ENCODE measurements at regions not wholly inside any gene's neighbourhood (a gene's known extent, or its start where the extent isn't known, plus 50 kb on each side); places are given as distances from the start of the nearest gene placed in this dataset.

- Histone ChIP-seq H3K4me3 (no peak overlapping the region), H4K20me1 (no peaks in the 10 kb centered on the region), H3K4me1 (0 out of 20 replicates have a peak, but pooled peaks cover 0 to 4% (median 0%) of the 10 kb centered on the region in 10 experiments), H3K9ac (no peak overlapping the region), H3K36me3 (no peaks in the 10 kb centered on the region), H3K4me2 (no peak overlapping the region), H3K27me3 (no peaks in the 10 kb centered on the region), H3K9me3 (replicated peaks in 1 of 11) (no peaks in the 10 kb centered on the region), H3K27ac (no peak overlapping the region)
- TF ChIP-seq Cebpa-rat (IDR thresholded peaks at IDR 0.05) = no peak
These were observed 414.4 kb downstream of the MTX2 start for GRCh38 chr2:176683618-176684111.

DNA sequence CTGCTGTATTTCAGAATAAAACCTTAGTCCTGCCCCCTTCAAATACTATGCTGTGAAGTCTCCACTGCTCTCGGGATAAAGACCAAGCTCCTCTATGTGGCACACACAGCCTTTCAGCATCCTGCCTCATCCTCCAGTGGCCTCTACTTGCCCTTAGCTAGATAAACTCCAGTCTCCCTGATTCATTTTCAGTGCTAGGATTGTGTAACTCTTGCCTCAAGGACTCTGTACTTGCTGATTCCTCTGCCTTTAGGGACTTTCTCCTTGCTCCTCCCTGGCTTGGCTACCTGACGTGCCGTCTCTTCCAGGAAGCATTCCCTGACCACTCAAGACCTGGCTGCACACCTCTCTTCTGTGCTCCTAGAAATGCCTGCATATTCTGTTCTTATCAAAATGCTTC lies 416.7 kb downstream of the MTX2 start:
- Histone ChIP-seq H3K27me3 (no peaks in the 10 kb centered on the region), H3K27ac (no peak overlapping the region), H3K4me2 (no peak overlapping the region)

GRCh38 chr2:176686328-176686727 lies 417.1 kb downstream of the MTX2 start:
- Histone ChIP-seq H4K20me1 (no peaks in the 10 kb centered on the region), H3K36me3 (no peaks in the 10 kb centered on the region), H3K27me3 (no peaks in the 10 kb centered on the region), H3K27ac (no peak overlapping the region), H3K4me3 (no peak overlapping the region), H3K4me1 (0 out of 20 replicates have a peak, but pooled peaks cover 0 to 4% (median 0%) of the 10 kb centered on the region in 10 experiments), H3K9me3 (replicated peaks in 1 of 11) (no peaks in the 10 kb centered on the region), H3K4me2 (no peak overlapping the region), H3K9ac (no peak overlapping the region)
- TF ChIP-seq Cebpa-rat (IDR thresholded peaks at IDR 0.05) = no peak

More for the DNA sequence above, 416.7 kb downstream of the MTX2 start:
- H3K4me3 ChIP-seq = no peak overlapping the region
- H3K9ac ChIP-seq = no peak overlapping the region
- no peaks in the 10 kb centered on the region for H4K20me1 ChIP-seq
- H3K4me1 ChIP-seq = 0 out of 20 replicates have a peak, but pooled peaks cover 0 to 4% (median 0%) of the 10 kb centered on the region in 10 experiments
- TF ChIP-seq Cebpa-rat (IDR thresholded peaks at IDR 0.05) = no peak
- no peaks in the 10 kb centered on the region for H3K9me3 ChIP-seq (replicated peaks in 1 of 11)
- no peaks in the 10 kb centered on the region for H3K36me3 ChIP-seq

DNA sequence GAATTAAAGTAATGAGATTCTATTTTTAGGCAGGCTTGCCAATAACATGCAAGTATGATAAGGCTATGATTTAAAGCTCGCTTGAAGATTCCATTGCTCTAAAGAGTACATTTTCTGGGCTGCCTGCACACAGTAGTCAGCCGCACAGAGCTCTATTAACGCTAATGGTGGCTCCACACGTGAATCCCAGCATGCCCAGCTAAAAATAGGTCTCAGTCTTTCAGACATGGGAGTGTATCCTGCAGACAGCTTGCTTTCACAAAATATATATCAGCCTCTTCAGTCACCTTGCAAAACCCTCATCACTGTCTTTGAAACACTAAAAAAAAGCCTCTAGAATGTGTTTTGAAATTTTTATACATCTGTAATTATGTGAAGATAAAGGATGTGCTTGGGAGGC lies 418.1 kb downstream of the MTX2 start:
- H3K36me3 ChIP-seq = no peaks in the 10 kb centered on the region
- H3K9me3 ChIP-seq (replicated peaks in 1 of 11) = no peaks in the 10 kb centered on the region
- H3K4me1 ChIP-seq = 0 out of 20 replicates have a peak, but pooled peaks cover 0 to 2% (median 0%) of the 10 kb centered on the region in 10 experiments
- no peak overlapping the region for H3K27ac ChIP-seq
- H3K4me3 ChIP-seq = no peak overlapping the region
- H3K27me3 ChIP-seq = no peaks in the 10 kb centered on the region
- no peaks in the 10 kb centered on the region for H4K20me1 ChIP-seq
- TF ChIP-seq Cebpa-rat (IDR thresholded peaks at IDR 0.05) = no peak
- no peak overlapping the region for H3K9ac ChIP-seq
- H3K4me2 ChIP-seq = no peak overlapping the region

- Histone ChIP-seq H3K9ac (no peak overlapping the region), H3K4me2 (no peak overlapping the region), H3K4me1 (no peaks in the 10 kb centered on the region), H4K20me1 (no peaks in the 10 kb centered on the region), H3K36me3 (no peaks in the 10 kb centered on the region), H3K27me3 (no peaks in the 10 kb centered on the region), H3K4me3 (no peak overlapping the region), H3K27ac (no peak overlapping the region), H3K9me3 (replicated peaks in 1 of 11) (no peaks in the 10 kb centered on the region)
- no peak for TF ChIP-seq Cebpa-rat (IDR thresholded peaks at IDR 0.05)
These were observed 418.7 kb downstream of the MTX2 start for GRCh38 chr2:176687944-176688343.

DNA sequence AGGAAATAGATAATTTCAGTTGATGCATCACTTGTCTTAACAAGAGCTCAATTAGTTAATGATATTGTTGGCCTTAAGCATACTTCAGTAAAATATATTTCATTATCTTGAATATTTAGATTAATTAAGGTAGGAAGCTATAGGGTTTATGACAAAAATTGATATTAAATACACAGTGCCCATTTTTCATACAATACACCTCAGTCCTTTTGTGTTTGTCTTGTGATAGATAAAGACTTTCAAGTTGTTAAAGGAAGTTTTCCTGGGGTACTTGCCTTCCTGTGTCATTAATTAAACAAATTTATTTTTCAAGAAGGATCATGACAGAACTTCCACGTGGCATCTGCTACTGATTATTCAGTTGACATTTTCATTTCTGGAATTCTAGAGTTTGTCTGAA lies 420.5 kb downstream of the MTX2 start:
- Histone ChIP-seq H3K4me3 (no peak overlapping the region), H3K36me3 (no peaks in the 10 kb centered on the region), H4K20me1 (no peaks in the 10 kb centered on the region), H3K27me3 (no peaks in the 10 kb centered on the region), H3K9ac (no peak overlapping the region), H3K27ac (no peak overlapping the region), H3K4me2 (no peak overlapping the region), H3K4me1 (no peaks in the 10 kb centered on the region), H3K9me3 (replicated peaks in 1 of 11) (no peaks in the 10 kb centered on the region)
- no peak for TF ChIP-seq Cebpa-rat (IDR thresholded peaks at IDR 0.05)

- Histone ChIP-seq H3K9ac (no peak overlapping the region), H3K4me1 (no peaks in the 10 kb centered on the region), H3K27me3 (no peaks in the 10 kb centered on the region), H3K4me2 (no peak overlapping the region), H3K4me3 (no peak overlapping the region), H4K20me1 (no peaks in the 10 kb centered on the region), H3K36me3 (no peaks in the 10 kb centered on the region), H3K9me3 (replicated peaks in 1 of 11) (no peaks in the 10 kb centered on the region), H3K27ac (no peak overlapping the region)
- TF ChIP-seq Cebpa-rat (IDR thresholded peaks at IDR 0.05) = no peak
These were observed 422.2 kb downstream of the MTX2 start for GRCh38 chr2:176691471-176691870.

- Histone ChIP-seq H3K27ac (no peak overlapping the region), H3K9ac (no peak overlapping the region), H3K4me2 (no peak overlapping the region), H3K36me3 (no peaks in the 10 kb centered on the region), H3K27me3 (no peaks in the 10 kb centered on the region), H3K4me3 (no peak overlapping the region), H3K9me3 (replicated peaks in 1 of 11) (no peaks in the 10 kb centered on the region), H3K4me1 (no peaks in the 10 kb centered on the region), H4K20me1 (no peaks in the 10 kb centered on the region)
- TF ChIP-seq Cebpa-rat (IDR thresholded peaks at IDR 0.05) = no peak
These were observed 423.3 kb downstream of the MTX2 start for GRCh38 chr2:176692533-176692932.

GRCh38 chr2:176699098-176699497 lies 429.9 kb downstream of the MTX2 start:
- no peak for TF ChIP-seq Cebpa-rat (IDR thresholded peaks at IDR 0.05)
- no peak overlapping the region for H3K4me3 ChIP-seq

DNA sequence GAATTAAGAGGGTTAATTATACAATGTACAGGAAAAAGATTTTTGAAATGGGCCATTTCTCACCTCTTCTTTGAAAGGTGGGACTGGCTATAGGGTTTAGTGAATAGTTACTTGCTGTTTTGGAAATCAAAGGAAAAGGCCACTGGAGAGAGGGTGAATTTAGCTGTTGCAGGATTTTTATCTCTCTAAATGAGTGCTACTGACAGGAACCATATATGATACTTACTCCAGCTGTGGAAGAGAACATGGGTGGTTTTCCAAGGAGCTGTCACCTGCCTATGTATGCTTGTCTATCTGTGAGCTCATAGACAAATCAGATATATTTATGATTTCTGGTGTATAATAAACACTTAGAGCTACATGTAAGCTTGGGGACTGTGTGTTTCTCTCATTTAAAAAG lies 430.4 kb downstream of the MTX2 start:
- H3K4me1 ChIP-seq = no peaks in the 10 kb centered on the region
- H3K4me2 ChIP-seq = no peak overlapping the region
- no peaks in the 10 kb centered on the region for H3K27me3 ChIP-seq
- no peaks in the 10 kb centered on the region for H4K20me1 ChIP-seq
- H3K9ac ChIP-seq = no peak overlapping the region
- H3K9me3 ChIP-seq (replicated peaks in 1 of 11) = no peaks in the 10 kb centered on the region
- no peaks in the 10 kb centered on the region for H3K36me3 ChIP-seq
- no peak overlapping the region for H3K27ac ChIP-seq
- no peak overlapping the region for H3K4me3 ChIP-seq
- no peak for TF ChIP-seq Cebpa-rat (IDR thresholded peaks at IDR 0.05)

More at GRCh38 chr2:176699098-176699497, 429.9 kb downstream of the MTX2 start:
- H3K4me1 ChIP-seq = no peaks in the 10 kb centered on the region
- H3K9ac ChIP-seq = no peak overlapping the region
- no peaks in the 10 kb centered on the region for H3K9me3 ChIP-seq (replicated peaks in 1 of 11)
- no peaks in the 10 kb centered on the region for H4K20me1 ChIP-seq
- no peak overlapping the region for H3K4me2 ChIP-seq
- no peaks in the 10 kb centered on the region for H3K36me3 ChIP-seq
- H3K27ac ChIP-seq = no peak overlapping the region
- H3K27me3 ChIP-seq = no peaks in the 10 kb centered on the region
